GM19438 (cell line): ENCODE measurements at regions not wholly inside any gene's neighbourhood (a gene's known extent, or its start where the extent isn't known, plus 50 kb on each side); places are given as distances from the start of the nearest gene placed in this dataset.
A peak's percentile ranks its signal among the peaks of the same experiment; 100 is the strongest.

ENCODE experiments used
- ATAC-seq: cut with Tn5 transposase; IDR thresholded peaks from one replicate; pipeline ENCODE4 v1.9.1; 2021; ENCODE audit warnings: low read depth; ENCODE audit not compliant: unreplicated experiment

DNA sequence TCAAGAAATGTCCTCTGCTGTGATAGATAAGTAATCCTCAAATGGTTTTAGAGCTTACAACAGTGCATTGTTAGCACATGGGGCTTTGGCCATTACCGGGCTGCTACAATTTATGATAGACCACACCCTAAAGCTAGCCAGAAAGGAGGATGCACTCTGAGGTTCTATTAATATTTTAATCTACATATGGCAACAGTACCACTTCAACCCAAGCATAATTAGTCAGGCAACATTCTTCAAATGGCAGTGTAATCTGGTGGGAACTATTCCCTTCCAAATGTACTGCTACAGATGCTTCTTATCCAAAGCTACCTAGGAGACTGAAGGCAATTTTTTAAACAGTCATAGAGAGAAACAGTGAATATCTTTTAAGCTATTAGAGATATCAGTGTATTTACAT, 697.6 kb downstream of the KCNA4 start:
- ATAC-seq, result no peak

DNA sequence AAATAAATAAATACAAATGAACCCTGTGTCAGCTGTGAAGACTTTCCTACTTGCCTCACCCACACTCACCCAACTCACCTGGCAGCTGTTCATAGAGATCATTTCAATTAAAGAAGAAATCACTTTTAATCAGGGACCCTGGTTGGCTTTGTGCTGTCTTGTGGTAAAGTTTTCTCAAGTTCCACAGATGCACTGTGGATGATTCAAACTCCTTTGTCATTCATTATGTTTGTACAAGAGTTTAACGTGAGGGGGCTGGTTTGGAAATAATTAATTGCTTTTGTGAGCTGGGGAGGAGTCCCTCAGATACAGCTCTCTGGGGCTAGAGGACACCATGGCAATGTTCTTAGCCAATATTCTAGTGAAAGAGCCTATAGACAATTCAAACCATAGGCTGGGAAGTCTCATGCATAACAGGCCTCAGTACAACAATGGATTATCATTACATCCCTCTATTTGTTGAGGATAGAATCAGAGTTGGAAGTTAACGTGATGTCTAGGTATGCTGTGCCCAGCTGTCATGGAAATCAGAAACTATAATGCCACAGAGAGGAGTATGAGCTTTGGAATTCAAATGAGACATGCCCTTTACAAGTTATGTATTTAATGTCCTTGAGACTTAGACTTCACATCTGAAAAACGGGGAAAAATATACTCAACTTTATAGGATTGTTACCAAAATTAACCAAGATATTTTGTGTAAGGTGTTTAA, 698.5 kb downstream of the KCNA4 start:
- no peak for ATAC-seq

- no peak for ATAC-seq
Observed at GRCh38 chr11:29317694-29318093, 699.1 kb downstream of the KCNA4 start.

- ATAC-seq, result no peak
Observed at GRCh38 chr11:29315275-29315674, 701.6 kb downstream of the KCNA4 start.

GRCh38 chr11:29314211-29314610, 702.6 kb downstream of the KCNA4 start:
- no peak for ATAC-seq

DNA sequence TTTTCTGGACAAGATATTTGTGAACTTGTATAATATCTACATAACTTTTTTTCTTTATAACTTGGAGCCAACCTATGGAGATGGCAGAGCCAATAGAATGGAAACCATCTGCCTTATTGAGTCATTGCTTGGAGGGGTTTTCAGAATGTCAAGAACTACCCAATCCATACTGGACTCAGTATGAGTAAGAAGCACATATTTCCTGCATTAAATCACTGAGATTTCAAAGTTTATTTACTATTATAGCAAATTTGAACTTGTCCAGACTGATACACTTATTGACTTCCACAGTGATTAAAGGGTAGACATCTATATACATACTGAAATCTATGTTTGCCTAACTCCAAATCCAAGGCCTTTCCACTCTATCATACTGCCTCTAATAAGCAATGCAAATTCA, 704.0 kb downstream of the KCNA4 start:
- ATAC-seq, result no peak

DNA sequence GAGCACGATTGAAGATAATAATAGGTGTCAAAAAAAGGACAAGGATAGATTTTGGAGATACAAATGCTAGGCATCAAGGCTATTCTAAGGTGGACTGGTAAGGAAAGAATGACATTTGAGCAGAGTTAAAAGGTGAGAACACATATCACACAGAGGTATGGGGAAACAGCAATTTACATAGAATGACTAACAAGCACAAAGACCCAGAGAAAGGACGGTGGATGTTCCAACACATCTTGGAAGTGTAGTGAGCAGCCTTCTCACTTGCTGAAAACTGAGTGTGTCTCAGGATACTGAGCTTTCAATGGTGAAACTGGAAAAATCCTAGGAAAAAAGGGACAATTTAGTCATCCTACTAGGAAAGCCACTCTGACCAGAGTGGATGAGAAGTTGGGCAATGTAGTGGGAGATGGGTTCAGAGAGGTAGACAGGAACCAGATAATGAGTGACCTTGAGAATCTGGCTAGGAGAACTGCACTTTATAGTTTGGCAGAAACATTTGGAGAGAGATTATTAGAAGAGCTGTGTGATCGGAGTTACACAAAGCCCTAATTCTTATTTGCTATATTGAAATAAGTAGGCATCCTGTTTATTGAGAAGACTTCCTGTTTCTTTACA, 706.0 kb downstream of the KCNA4 start:
- no peak for ATAC-seq

- ATAC-seq, result no peak
Observed at GRCh38 chr11:29309992-29310391, 706.8 kb downstream of the KCNA4 start.

DNA sequence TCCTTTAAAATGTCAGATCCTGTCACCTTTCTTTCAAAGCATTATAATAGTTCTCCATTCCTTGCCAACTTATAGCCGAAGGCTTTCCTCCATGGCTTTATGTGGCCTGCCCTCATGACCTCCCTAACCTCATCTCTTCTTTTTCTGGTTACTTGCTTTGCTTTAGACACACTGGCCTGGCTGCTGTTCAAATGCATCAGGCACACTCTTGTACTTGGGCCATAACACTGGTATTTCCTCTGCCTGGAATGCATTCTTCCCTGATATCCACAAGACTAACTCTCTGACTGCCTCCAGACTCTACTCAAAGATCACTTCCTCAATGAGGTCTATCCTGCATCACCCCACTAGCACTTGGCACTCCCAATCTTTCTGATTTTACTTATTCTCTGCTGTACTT, 710.3 kb downstream of the KCNA4 start:
- no peak for ATAC-seq

- no peak for ATAC-seq
Observed at GRCh38 chr11:29305456-29306232, 711.2 kb downstream of the KCNA4 start.

DNA sequence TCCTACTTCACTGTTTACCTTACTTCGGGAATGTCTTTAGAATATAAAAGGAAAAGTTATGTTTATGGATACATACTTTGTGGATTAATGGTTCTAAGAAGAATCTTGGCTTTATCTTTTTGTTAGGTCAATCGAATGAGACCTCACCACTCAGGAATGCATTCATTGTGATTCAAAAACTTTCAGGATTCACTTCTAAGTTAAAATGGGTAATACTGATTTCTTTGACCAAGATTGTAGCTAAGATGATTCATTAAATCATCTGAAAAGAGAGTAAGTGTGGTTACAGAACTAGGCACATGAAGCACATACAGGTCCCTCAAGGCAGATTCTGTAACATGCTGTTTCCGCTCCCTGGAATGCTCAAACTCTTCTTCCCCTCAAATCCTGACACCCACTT, 716.4 kb downstream of the KCNA4 start:
- ATAC-seq, result no peak

DNA sequence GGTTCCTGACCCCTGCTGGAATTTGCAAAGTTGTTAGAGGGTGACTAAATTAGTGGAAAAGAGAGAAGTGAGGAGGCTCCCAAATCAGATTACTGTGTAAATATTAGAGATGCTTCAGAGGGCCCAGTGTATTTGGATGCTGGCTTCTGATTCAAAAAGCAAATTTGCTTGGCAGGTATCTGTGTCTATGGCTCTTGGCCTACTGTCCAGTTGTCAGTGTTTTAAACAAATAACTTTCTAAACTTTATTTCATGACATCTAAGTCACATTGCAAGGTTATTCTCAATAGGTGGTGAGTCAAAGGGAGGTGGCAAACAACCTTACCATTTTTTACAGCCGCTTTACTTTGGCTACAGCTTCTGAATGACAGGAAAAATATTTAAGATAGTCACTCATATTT, 720.1 kb downstream of the KCNA4 start:
- no peak for ATAC-seq

DNA sequence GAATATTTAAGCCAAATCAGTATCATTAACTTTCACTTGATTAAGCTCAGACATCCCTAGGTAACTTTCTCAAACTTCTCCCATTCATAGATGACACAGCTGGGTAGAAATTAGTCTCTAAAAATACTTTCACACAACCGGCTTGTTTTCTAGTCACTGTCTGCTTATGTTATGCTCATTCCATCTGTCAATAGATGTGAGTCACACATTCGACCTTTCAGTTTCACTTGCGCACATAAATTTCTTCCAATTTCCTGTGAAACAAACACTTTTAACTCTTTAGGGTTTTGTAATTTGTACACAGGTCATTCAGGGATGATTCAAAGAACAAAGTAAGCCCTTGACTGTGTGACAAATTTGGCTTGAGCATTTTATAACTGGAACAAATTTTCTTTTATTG, 723.0 kb downstream of the KCNA4 start:
- peak; percentile 70 for ATAC-seq

DNA sequence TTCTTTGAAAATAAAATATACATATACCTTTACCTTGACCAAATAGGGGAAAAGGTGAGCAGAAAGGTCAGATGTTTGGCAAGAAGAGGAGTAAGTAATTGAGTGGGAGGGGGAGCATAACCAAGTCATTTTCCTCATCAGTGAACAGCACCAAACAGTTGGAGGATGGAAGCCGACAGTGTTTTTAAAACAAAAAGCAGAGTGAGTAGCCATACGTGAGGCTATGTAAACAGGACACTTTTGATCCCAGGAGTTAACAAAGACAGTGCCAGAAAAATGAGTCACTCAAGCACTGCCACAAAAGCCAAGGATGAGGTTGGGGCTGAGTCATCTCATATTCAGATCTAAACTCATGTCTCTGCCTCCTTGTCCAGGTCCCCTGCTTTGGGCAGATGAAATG, 734.7 kb downstream of the KCNA4 start:
- no peak for ATAC-seq

DNA sequence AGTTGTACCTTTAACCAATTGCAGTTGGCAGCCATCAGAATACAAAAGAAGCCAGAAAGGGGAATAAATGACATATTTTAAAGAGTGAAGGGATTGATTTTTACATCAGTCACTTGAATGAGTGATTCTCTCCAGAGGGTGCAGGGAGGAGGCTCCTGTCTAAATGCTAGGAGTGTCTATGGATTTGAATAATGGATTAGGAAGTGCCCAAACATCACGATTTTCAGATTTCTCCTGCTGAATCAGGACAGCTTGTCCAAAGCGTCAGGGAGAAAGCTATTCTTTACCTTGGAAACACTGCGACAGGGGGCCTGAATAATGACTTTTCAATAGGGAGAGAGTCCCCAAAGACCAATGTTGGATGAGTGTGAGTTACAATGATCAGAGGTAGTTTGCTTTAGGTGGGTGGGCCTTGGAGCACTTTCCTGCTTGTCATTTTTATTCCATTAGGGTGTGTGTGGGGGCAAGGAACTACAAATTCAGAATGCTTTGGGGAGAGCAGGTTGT, 735.5 kb downstream of the KCNA4 start:
- no peak for ATAC-seq

DNA sequence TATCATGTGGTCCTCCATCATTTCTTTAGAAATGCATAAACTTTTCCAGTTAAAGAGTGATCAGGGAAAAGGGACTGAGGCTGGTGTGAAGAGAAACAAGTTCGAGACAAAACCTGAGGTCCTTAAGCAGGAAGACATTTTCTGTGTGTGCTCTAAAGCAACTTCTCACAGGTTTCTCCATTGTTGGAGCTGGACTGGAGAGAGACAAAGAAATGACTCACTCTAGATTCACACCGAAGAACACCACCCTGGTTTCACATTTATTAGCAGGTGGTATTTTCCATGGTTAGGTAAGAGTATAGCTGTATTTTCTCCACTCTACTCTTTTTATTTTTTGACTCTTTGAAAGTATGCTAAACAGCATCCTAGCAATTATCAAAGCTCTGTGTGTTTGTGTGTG, 736.4 kb downstream of the KCNA4 start:
- ATAC-seq, result no peak

DNA sequence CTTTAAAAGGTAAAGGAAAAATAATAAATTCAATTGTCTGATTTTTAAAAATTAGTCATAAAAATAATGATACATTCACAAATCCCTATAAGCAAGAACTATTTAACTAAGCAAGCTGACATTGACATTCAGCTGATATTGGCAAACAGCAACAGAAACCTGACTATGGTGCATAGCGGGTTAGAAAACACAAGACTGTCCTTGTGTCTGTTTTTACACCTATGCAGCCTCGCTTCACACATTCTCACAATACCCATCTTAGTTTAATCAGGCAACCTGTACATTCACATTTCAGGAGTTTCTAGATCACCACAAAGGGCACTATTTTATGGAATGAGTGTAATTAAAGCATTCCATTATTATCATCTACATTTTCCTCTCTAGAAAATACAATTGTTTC, 737.1 kb downstream of the KCNA4 start:
- ATAC-seq, result no peak

DNA sequence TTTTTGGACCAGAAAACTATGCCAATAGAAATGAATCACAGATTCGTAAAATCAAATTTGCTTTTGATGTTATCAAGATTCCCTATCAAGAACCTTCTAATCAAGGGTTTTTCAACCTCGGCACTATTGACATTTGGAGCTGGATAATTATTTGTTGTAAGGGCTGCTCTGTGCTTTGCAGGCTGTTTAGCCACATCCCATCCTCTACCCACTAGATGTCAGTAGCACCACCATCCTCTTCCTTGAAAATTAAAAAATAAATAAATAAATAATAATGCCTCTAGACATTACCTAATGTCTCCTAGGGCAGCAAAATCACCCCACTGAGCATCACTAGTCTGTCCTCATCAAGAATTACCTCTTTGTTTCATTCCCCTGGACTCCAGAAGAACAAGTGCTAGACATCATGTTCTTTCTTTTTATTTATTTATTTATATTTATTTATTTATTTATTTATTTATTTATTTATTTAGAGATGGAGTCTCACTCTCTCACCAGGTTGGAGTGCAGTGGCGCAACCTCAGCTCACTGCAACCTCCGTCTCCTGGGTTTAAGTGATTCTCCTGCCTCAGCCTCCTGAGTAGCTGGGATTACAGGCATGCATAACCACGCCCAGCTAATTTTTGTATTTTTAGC, 744.7 kb downstream of the KCNA4 start:
- ATAC-seq, result no peak

GRCh38 chr11:29271616-29272015, 745.2 kb downstream of the KCNA4 start:
- ATAC-seq, result no peak

DNA sequence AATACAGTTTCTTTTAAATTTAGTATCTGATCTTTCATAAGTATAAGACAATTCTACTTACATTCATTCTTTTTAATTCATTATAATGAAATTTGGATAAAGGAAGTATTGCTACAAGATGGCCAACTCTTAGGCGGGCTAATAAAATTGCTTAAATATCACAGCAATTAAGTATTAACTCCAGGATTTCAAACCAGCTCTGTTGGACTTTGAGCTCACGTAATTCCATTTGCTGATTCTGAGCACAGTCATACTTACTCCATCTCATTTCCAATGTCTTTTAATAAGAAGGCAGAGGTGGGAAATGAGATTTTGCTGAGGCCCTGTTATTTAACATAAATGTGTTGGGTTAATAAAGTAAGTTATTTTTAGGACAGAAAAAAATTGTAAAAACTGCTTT, 748.1 kb downstream of the KCNA4 start:
- no peak for ATAC-seq

GRCh38 chr11:29265792-29266191, 751.0 kb downstream of the KCNA4 start:
- ATAC-seq, result no peak
